ENCODE measurements at regions not wholly inside any gene's neighbourhood (a gene's known extent, or its start where the extent isn't known, plus 50 kb on each side); places are given as distances from the start of the nearest gene placed in this dataset.

GRCh38 chr2:188645986-188646385 lies 328.2 kb upstream of the COL3A1 start:
- H4K20me1 ChIP-seq (ENCODE audit: insufficient read depth) = no peaks in the 10 kb centered on the region
- H2AFZ ChIP-seq = no peak overlapping the region
- TF ChIP-seq CTCF (conservative IDR thresholded peaks at IDR 0.05) (no peak), EZH2 (IDR thresholded peaks at IDR 0.05; ENCODE audit: low read depth) (no peak)
- H3K4me3 ChIP-seq = no peak overlapping the region
- ChIA-PET CTCF (no interaction called here), POLR2A (ENCODE audit: unreplicated experiment) (no interaction called here)
- no peaks in the 10 kb centered on the region for H3K9me2 ChIP-seq (ENCODE audit: insufficient read depth)
- no peaks in the 10 kb centered on the region for H3K79me2 ChIP-seq (ENCODE audit: low read depth)
- DNase-seq = no peak
- intact Hi-C loops (cut with micrococcal nuclease; ENCODE audit: unreplicated experiment) = no loop called here
- no TSS peak for BruUV-seq (replicated peaks)
- H3K4me1 ChIP-seq (replicated peaks; ENCODE audit: insufficient read depth) = no peaks in the 10 kb centered on the region
- no peak overlapping the region for H3K4me2 ChIP-seq
- no peaks in the 10 kb centered on the region for H3K36me3 ChIP-seq (ENCODE audit: low read depth)
- no peak overlapping the region for H3K27ac ChIP-seq
- no peaks in the 10 kb centered on the region for H3K27me3 ChIP-seq (ENCODE audit: insufficient read depth, low read depth)
- no peaks in the 10 kb centered on the region for H3K9me3 ChIP-seq (ENCODE audit: insufficient read depth, low read depth)
- no peaks in the 10 kb centered on the region for H3F3A ChIP-seq (ENCODE audit: insufficient read depth, low read depth)

- ChIA-PET POLR2A (ENCODE audit: unreplicated experiment) (no interaction called here), CTCF (no interaction called here)
- Histone ChIP-seq H3K4me3 (no peak overlapping the region), H4K20me1 (ENCODE audit: insufficient read depth) (no peaks in the 10 kb centered on the region), H2AFZ (no peak overlapping the region), H3K79me2 (ENCODE audit: low read depth) (no peaks in the 10 kb centered on the region), H3K4me2 (no peak overlapping the region), H3K27me3 (ENCODE audit: insufficient read depth, low read depth) (no peaks in the 10 kb centered on the region), H3K4me1 (replicated peaks; ENCODE audit: insufficient read depth) (no peaks in the 10 kb centered on the region), H3K27ac (no peak overlapping the region), H3K36me3 (ENCODE audit: low read depth) (no peaks in the 10 kb centered on the region), H3K9me3 (ENCODE audit: insufficient read depth, low read depth) (no peaks in the 10 kb centered on the region), H3F3A (ENCODE audit: insufficient read depth, low read depth) (no peaks in the 10 kb centered on the region), H3K9me2 (ENCODE audit: insufficient read depth) (no peaks in the 10 kb centered on the region)
- TF ChIP-seq EZH2 (IDR thresholded peaks at IDR 0.05; ENCODE audit: low read depth) = no peak
- no peak for TF ChIP-seq CTCF (conservative IDR thresholded peaks at IDR 0.05)
- DNase-seq = no peak
- intact Hi-C loops (cut with micrococcal nuclease; ENCODE audit: unreplicated experiment) = no loop called here
- BruUV-seq (replicated peaks) = no TSS peak
Measured at GRCh38 chr2:188647430-188648070, 326.6 kb upstream of the COL3A1 start.

- H3K4me2 ChIP-seq = no peak overlapping the region
- no peak overlapping the region for H2AFZ ChIP-seq
- no peaks in the 10 kb centered on the region for H3F3A ChIP-seq (ENCODE audit: insufficient read depth, low read depth)
- no peak overlapping the region for H3K27ac ChIP-seq
- H3K79me2 ChIP-seq (ENCODE audit: low read depth) = no peaks in the 10 kb centered on the region
- no peaks in the 10 kb centered on the region for H3K9me3 ChIP-seq (ENCODE audit: insufficient read depth, low read depth)
- BruUV-seq (replicated peaks) = no TSS peak
- no peak for DNase-seq
- CTCF ChIA-PET = no interaction called here
- H3K27me3 ChIP-seq (ENCODE audit: insufficient read depth, low read depth) = no peaks in the 10 kb centered on the region
- no peaks in the 10 kb centered on the region for H4K20me1 ChIP-seq (ENCODE audit: insufficient read depth)
- intact Hi-C loops (cut with micrococcal nuclease; ENCODE audit: unreplicated experiment) = no loop called here
- H3K9me2 ChIP-seq (ENCODE audit: insufficient read depth) = no peaks in the 10 kb centered on the region
- H3K4me1 ChIP-seq (replicated peaks; ENCODE audit: insufficient read depth) = no peaks in the 10 kb centered on the region
- no peak for TF ChIP-seq EZH2 (IDR thresholded peaks at IDR 0.05; ENCODE audit: low read depth)
- no peak for TF ChIP-seq CTCF (conservative IDR thresholded peaks at IDR 0.05)
- POLR2A ChIA-PET (ENCODE audit: unreplicated experiment) = no interaction called here
- H3K36me3 ChIP-seq (ENCODE audit: low read depth) = no peaks in the 10 kb centered on the region
- no peak overlapping the region for H3K4me3 ChIP-seq
Measured at GRCh38 chr2:188659656-188660406, 314.3 kb upstream of the COL3A1 start.
